ENCODE measurements at regions not wholly inside any gene's neighbourhood (a gene's known extent, or its start where the extent isn't known, plus 50 kb on each side); places are given as distances from the start of the nearest gene placed in this dataset.

DNA sequence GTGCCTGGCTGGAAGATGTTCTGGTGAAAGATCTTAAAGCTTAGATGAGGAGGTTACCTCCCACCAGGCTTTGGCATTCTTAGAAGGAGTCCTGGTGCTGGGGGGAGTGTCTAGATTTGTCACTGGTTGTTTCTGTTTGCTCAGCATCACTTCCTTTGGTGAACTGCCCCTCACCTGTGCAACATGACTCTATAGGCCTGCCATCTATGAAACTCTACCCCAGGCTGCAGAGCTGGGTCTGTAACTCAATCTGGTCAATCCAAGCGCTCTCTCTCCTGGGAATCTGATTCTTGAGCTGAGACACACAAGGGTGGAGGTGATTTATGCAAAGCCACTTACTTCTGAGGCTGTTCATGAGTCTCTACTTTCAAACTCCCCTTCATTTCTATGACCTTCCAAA lies 399.4 kb downstream of the NPIPA7 start:
- DNase-seq (ENCODE audit: low read depth in 1 of 2, low spot score in 2 of 2), result no peak
- H3K27me3 ChIP-seq (replicated peaks in 1 of 4; ENCODE audit: control insufficient read depth in 3 of 4, extremely low read depth in 1 of 4, insufficient read depth in 3 of 4, low read length in 3 of 4), result no peaks in the 10 kb centered on the region
- WGBS, 2 experiments (ENCODE audit: extremely low coverage in 1 of 2, insufficient coverage in 1 of 2, insufficient read length in 1 of 2, insufficient replicate concordance in 2 of 2, low coverage in 1 of 2, low lambda C conversion rate in 2 of 2, missing lambda C conversion rate in 1 of 2), result 78% methylated on average over 1 of the region's 1 CpG; no CpG with 5 or more reads in 1 of the 2 experiments

More for the DNA sequence above, 399.4 kb downstream of the NPIPA7 start:
- Histone ChIP-seq H2BK20ac (ENCODE audit: low read length) (no peak overlapping the region), H3K4me1 (replicated peaks in 1 of 4; ENCODE audit: control insufficient read depth in 3 of 4, insufficient read depth in 4 of 4, low read length in 3 of 4) (peaks cover 0 to 5% (median 2%) of the 10 kb centered on the region in 4 experiments; a peak in 5 of 7 replicates), H2BK15ac (ENCODE audit: low read length) (no peak overlapping the region), H2BK12ac (ENCODE audit: low read depth, low read length) (no peak overlapping the region), H3K9me3 (ENCODE audit: insufficient read depth in 2 of 2, low read depth in 1 of 2, low read length in 1 of 2) (no peaks in the 10 kb centered on the region), H4K91ac (replicated peaks; ENCODE audit: insufficient read length, low read length) (no peak overlapping the region), H2AK5ac (ENCODE audit: low read depth, low read length) (no peak overlapping the region), H3K56ac (replicated peaks; ENCODE audit: insufficient read length, low read depth, low read length) (no peak overlapping the region), H3K79me2 (ENCODE audit: control insufficient read depth in 1 of 2, insufficient read depth in 2 of 2, low read length in 2 of 2) (no peaks in the 10 kb centered on the region), H3K27ac (ENCODE audit: low read depth, low read length) (no peak overlapping the region), H3K23me2 (ENCODE audit: low read depth, low read length) (no peaks in the 10 kb centered on the region), H3K14ac (ENCODE audit: insufficient read length) (no peak overlapping the region), H3K4ac (replicated peaks; ENCODE audit: insufficient read length, low read depth, low read length) (no peak overlapping the region), H3K23ac (ENCODE audit: insufficient read length) (no peak overlapping the region), H4K8ac (ENCODE audit: extremely low read depth, insufficient read depth, low read length) (no peak overlapping the region), H3K4me2 (ENCODE audit: insufficient read depth in 1 of 2, low read depth in 2 of 2, low read length in 2 of 2) (no peak overlapping the region), H3K9ac (replicated peaks in 1 of 4; ENCODE audit: extremely low read depth in 1 of 4, low read depth in 3 of 4, low read length in 3 of 4) (no peak overlapping the region), H4K20me1 (replicated peaks in 1 of 2; ENCODE audit: control insufficient read depth in 1 of 2, insufficient read depth in 2 of 2, low read length in 2 of 2) (no peaks in the 10 kb centered on the region), H3K18ac (ENCODE audit: extremely low read depth, low read length) (no peak overlapping the region), H3K79me1 (ENCODE audit: low read depth, low read length) (no peaks in the 10 kb centered on the region), H4K5ac (ENCODE audit: insufficient read length, low read depth, low read length) (no peak overlapping the region), H2BK120ac (replicated peaks; ENCODE audit: low read depth, low read length) (no peak overlapping the region), H3K4me3 (ENCODE audit: extremely low read depth in 1 of 4, insufficient read depth in 2 of 4, low read depth in 3 of 4, low read length in 4 of 4) (no peak overlapping the region), H2BK5ac (ENCODE audit: low read depth, low read length) (no peak overlapping the region), H2AFZ (ENCODE audit: low read length) (no peak overlapping the region), H3K36me3 (ENCODE audit: control insufficient read depth in 2 of 4, insufficient read depth in 4 of 4, low read length in 3 of 4) (no peaks in the 10 kb centered on the region)
- POLR2A ChIA-PET (ENCODE audit: partially characterized antibody), result no interaction called here
- CTCF ChIA-PET (ENCODE audit: partially characterized antibody), result no interaction called here
- TF ChIP-seq TCF12 (IDR thresholded peaks at IDR 0.05; ENCODE audit: low read depth, low read length) (no peak), HDAC2 (IDR thresholded peaks at IDR 0.05; ENCODE audit: borderline replicate concordance in 1 of 2, low read depth in 2 of 2, low read length in 2 of 2) (no peak), USF2 (IDR thresholded peaks at IDR 0.05; ENCODE audit: low read length) (no peak), KDM5A (IDR thresholded peaks at IDR 0.05; ENCODE audit: low read length) (no peak), EGR1 (IDR thresholded peaks at IDR 0.05; ENCODE audit: borderline replicate concordance, low read depth, low read length) (no peak), RBBP5 (IDR thresholded peaks at IDR 0.05; ENCODE audit: borderline replicate concordance, low read depth, low read length) (no peak), CTBP2 (IDR thresholded peaks at IDR 0.05; ENCODE audit: borderline replicate concordance, insufficient read depth, insufficient read length, low read length) (no peak), TAF1 (IDR thresholded peaks at IDR 0.05; ENCODE audit: low read depth, low read length) (no peak), POLR2A (IDR thresholded peaks at IDR 0.05; ENCODE audit: control extremely low read depth in 1 of 2, low read depth in 2 of 2, low read length in 2 of 2) (no peak), CHD1 (IDR thresholded peaks at IDR 0.05; ENCODE audit: low read depth, low read length) (no peak), NANOG (IDR thresholded peaks at IDR 0.05; ENCODE audit: insufficient read depth, low read depth, low read length, poor library complexity, severe bottlenecking) (no peak), SIX5 (IDR thresholded peaks at IDR 0.05; ENCODE audit: low read depth, low read length) (no peak)
- FAIRE-seq, result no peak

Measured in H1 (cell line).